Lower leg skin (tissue), 3 donors: ENCODE measurements at regions not wholly inside any gene's neighbourhood (a gene's known extent, or its start where the extent isn't known, plus 50 kb on each side); places are given as distances from the start of the nearest gene placed in this dataset.

Source experiments
- POLR2A ChIP-seq, 2 donors: fragments of 450-650 bp; IDR thresholded peaks; one replicate each; pipeline ENCODE4 v1.6.1; 2016 to 2017; ENCODE audit warnings: antibody characterized with exemption in 2 of 2, mild to moderate bottlenecking in 1 of 2, moderate library complexity in 1 of 2
- TF ChIP-seq, protein P1 (sequence below), 3 donors: fragments of 450-650 bp; IDR thresholded peaks; one replicate each; pipeline ENCODE4 v1.5.1; 2016; ENCODE audit warnings: antibody characterized with exemption in 3 of 3, mild to moderate bottlenecking in 3 of 3, moderate library complexity in 2 of 3

GRCh38 chr18:25595274-25596060, 243.5 kb upstream of the ZNF521 start:
- TF ChIP-seq, protein P1, sequence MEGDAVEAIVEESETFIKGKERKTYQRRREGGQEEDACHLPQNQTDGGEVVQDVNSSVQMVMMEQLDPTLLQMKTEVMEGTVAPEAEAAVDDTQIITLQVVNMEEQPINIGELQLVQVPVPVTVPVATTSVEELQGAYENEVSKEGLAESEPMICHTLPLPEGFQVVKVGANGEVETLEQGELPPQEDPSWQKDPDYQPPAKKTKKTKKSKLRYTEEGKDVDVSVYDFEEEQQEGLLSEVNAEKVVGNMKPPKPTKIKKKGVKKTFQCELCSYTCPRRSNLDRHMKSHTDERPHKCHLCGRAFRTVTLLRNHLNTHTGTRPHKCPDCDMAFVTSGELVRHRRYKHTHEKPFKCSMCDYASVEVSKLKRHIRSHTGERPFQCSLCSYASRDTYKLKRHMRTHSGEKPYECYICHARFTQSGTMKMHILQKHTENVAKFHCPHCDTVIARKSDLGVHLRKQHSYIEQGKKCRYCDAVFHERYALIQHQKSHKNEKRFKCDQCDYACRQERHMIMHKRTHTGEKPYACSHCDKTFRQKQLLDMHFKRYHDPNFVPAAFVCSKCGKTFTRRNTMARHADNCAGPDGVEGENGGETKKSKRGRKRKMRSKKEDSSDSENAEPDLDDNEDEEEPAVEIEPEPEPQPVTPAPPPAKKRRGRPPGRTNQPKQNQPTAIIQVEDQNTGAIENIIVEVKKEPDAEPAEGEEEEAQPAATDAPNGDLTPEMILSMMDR (IDR thresholded peaks at IDR 0.05), result no peak
- TF ChIP-seq POLR2A (IDR thresholded peaks at IDR 0.05), result no peak
